Epithelial cell of esophagus (primary cell): ENCODE measurements at regions not wholly inside any gene's neighbourhood (a gene's known extent, or its start where the extent isn't known, plus 50 kb on each side); places are given as distances from the start of the nearest gene placed in this dataset.

Experiments used
- DNase-seq: peaks from one replicate; pipeline ENCODE4 v3.0.0; 2010; ENCODE audit warnings: low read depth
- H3K4me3 ChIP-seq: 2 replicates; pipeline ENCODE4 v1.5.1; 2011; ENCODE audit warnings: mild to moderate bottlenecking, low read length, control low read depth
- TF ChIP-seq, protein P1 (sequence below): IDR thresholded peaks from 2 replicates; pipeline ENCODE4 v1.5.1; 2011; ENCODE audit warnings: low read depth, mild to moderate bottlenecking, low read length, control low read depth, inconsistent platforms; ENCODE audit not compliant: insufficient read depth; ENCODE audit errors: missing control alignments

GRCh38 chrX:3968749-3969148 lies 255.3 kb upstream of the PRKX start:
- TF ChIP-seq, protein P1, sequence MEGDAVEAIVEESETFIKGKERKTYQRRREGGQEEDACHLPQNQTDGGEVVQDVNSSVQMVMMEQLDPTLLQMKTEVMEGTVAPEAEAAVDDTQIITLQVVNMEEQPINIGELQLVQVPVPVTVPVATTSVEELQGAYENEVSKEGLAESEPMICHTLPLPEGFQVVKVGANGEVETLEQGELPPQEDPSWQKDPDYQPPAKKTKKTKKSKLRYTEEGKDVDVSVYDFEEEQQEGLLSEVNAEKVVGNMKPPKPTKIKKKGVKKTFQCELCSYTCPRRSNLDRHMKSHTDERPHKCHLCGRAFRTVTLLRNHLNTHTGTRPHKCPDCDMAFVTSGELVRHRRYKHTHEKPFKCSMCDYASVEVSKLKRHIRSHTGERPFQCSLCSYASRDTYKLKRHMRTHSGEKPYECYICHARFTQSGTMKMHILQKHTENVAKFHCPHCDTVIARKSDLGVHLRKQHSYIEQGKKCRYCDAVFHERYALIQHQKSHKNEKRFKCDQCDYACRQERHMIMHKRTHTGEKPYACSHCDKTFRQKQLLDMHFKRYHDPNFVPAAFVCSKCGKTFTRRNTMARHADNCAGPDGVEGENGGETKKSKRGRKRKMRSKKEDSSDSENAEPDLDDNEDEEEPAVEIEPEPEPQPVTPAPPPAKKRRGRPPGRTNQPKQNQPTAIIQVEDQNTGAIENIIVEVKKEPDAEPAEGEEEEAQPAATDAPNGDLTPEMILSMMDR = no peak
- H3K4me3 ChIP-seq = no peak overlapping the region
- no peak for DNase-seq

- TF ChIP-seq, protein P1 = no peak
- H3K4me3 ChIP-seq = no peak overlapping the region
- DNase-seq = no peak
These were observed 250.5 kb upstream of the PRKX start for GRCh38 chrX:3963980-3964379.

- peak; percentile 16 for DNase-seq
- TF ChIP-seq, protein P1 = peak; percentile 52
- H3K4me3 ChIP-seq = no peak overlapping the region
These were observed 249.3 kb upstream of the PRKX start for GRCh38 chrX:3962511-3963311.

DNA sequence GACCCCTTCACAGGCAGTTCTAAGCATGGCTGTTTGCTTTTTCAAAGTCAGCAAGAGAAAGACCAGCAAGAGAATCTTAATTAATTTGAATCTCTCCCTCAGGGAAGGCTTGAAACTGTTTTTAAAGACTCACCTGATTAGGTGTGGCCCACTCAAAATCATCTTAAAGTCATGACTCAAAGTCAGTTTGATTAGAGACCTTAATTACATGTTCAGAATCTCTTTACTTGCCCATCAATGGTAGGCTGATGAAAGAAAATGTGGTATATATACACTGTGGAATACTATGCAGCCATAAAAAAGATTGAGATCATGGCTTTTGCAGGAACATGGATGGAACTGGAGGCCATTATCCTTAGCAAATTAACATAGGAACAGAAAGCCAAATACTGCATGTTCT lies 247.5 kb upstream of the PRKX start:
- H3K4me3 ChIP-seq = no peak overlapping the region
- TF ChIP-seq, protein P1 = no peak
- no peak for DNase-seq

GRCh38 chrX:3951859-3952258 lies 238.4 kb upstream of the PRKX start:
- TF ChIP-seq, protein P1 = no peak

GRCh38 chrX:3950373-3950772 lies 236.9 kb upstream of the PRKX start:
- no peak overlapping the region for H3K4me3 ChIP-seq
- DNase-seq = no peak
- TF ChIP-seq, protein P1 = no peak

More at GRCh38 chrX:3951859-3952258, 238.4 kb upstream of the PRKX start:
- DNase-seq = no peak
- no peak overlapping the region for H3K4me3 ChIP-seq

GRCh38 chrX:3943965-3944364 lies 230.5 kb upstream of the PRKX start:
- no peak overlapping the region for H3K4me3 ChIP-seq
- TF ChIP-seq, protein P1 = no peak
- no peak for DNase-seq
